MCF 10A (cell line): ENCODE measurements at regions not wholly inside any gene's neighbourhood (a gene's known extent, or its start where the extent isn't known, plus 50 kb on each side); places are given as distances from the start of the nearest gene placed in this dataset.

Source experiments
- BruUV-seq: library from RNA; stranded (reverse); fragments of 400-500 nt; replicated peaks from 2 replicates; lab custom pipeline; 2021; lab: Mats Ljungman, UMichigan
- CTCF ChIA-PET: fragments of 300-600 bp; sonication (Branson Sonifier 250); formaldehyde crosslinking; extraction: SDS; loops from one replicate; lab custom pipeline; 2021; ENCODE audit warnings: antibody characterized with exemption, inconsistent platforms; lab: Yijun Ruan, JAX
- POLR2A ChIA-PET: fragments of 300-600, 350-650 bp; sonication (Branson Sonifier 250); formaldehyde crosslinking; extraction: SDS; loops from one replicate; lab custom pipeline; 2020; ENCODE audit warnings: antibody characterized with exemption, inconsistent platforms; lab: Yijun Ruan, JAX
- DNase-seq: peaks from one replicate; pipeline ENCODE4 v3.0.0-alpha.2; 2018; ENCODE audit not compliant: unreplicated experiment
- H3K27ac Mint-ChIP-seq: one replicate; pipeline ENCODE4 v1.8.0; 2022; ENCODE audit warnings: mild to moderate bottlenecking, low read depth, mixed read lengths; ENCODE audit not compliant: unreplicated experiment
- H3K27me3 Mint-ChIP-seq: one replicate; pipeline ENCODE4 v1.8.0; 2022; ENCODE audit warnings: mixed read lengths; ENCODE audit not compliant: insufficient read depth, unreplicated experiment
- H3K36me3 Mint-ChIP-seq: one replicate; pipeline ENCODE4 v1.8.0; 2022; ENCODE audit warnings: mild to moderate bottlenecking, moderate library complexity, mixed read lengths; ENCODE audit not compliant: insufficient read depth, unreplicated experiment
- H3K4me1 Mint-ChIP-seq: one replicate; pipeline ENCODE4 v1.8.0; 2022; ENCODE audit warnings: mixed read lengths; ENCODE audit not compliant: insufficient read depth, unreplicated experiment
- H3K4me3 Mint-ChIP-seq: one replicate; pipeline ENCODE4 v1.8.0; 2022; ENCODE audit warnings: mild to moderate bottlenecking, moderate library complexity, mixed read lengths; ENCODE audit not compliant: unreplicated experiment
- H3K9me3 Mint-ChIP-seq: one replicate; pipeline ENCODE4 v1.8.0; 2022; ENCODE audit warnings: mixed read lengths; ENCODE audit not compliant: unreplicated experiment
- CTCF ChIP-seq: fragments of 200-600 bp; IDR thresholded peaks from one replicate; pipeline ENCODE4 v1.8.0; 2022; ENCODE audit warnings: antibody characterized with exemption, mild to moderate bottlenecking; ENCODE audit not compliant: unreplicated experiment
- intact Hi-C: fragments of 100-400 bp; cut with micrococcal nuclease; formaldehyde crosslinking; loops from 2 replicates; pipeline ENCODE4 v1.14.1; 2022

GRCh38 chr2:129239141-129239540 is 740.3 kb upstream of the RAB6C start:
- Mint-ChIP-seq H3K4me3 (no peak overlapping the region), H3K36me3 (no peaks in the 10 kb centered on the region), H3K9me3 (no peaks in the 10 kb centered on the region), H3K27ac (no peak overlapping the region), H3K4me1 (peaks cover 7% of the 10 kb centered on the region), H3K27me3 (no peaks in the 10 kb centered on the region)
- no peak for DNase-seq
- no TSS peak for BruUV-seq
- TF ChIP-seq CTCF = no peak
- ChIA-PET CTCF (no interaction called here), POLR2A (interaction anchor here (0.6 kb wide), 1 partner anchor 77 kb away, joined by 3 read pairs; no protein-coding TSS in a partner anchor)
- intact Hi-C loops = no loop called here

GRCh38 chr2:129240061-129240460 is 739.4 kb upstream of the RAB6C start:
- Mint-ChIP-seq H3K36me3 (no peaks in the 10 kb centered on the region), H3K9me3 (no peaks in the 10 kb centered on the region), H3K4me3 (no peak overlapping the region), H3K4me1 (peaks cover 7% of the 10 kb centered on the region), H3K27me3 (no peaks in the 10 kb centered on the region), H3K27ac (no peak overlapping the region)
- CTCF ChIA-PET = no interaction called here
- intact Hi-C loops = no loop called here
- no TSS peak for BruUV-seq
- POLR2A ChIA-PET = no interaction called here
- no peak for DNase-seq
- no peak for TF ChIP-seq CTCF

GRCh38 chr2:129242269-129242668 is 737.2 kb upstream of the RAB6C start:
- intact Hi-C loops = no loop called here
- no peak for TF ChIP-seq CTCF
- no peak for DNase-seq
- BruUV-seq = no TSS peak
- ChIA-PET CTCF (no interaction called here), POLR2A (no interaction called here)
- Mint-ChIP-seq H3K27me3 (no peaks in the 10 kb centered on the region), H3K27ac (no peak overlapping the region), H3K4me3 (no peak overlapping the region), H3K36me3 (no peaks in the 10 kb centered on the region), H3K9me3 (no peaks in the 10 kb centered on the region), H3K4me1 (peaks cover 7% of the 10 kb centered on the region)

GRCh38 chr2:129247751-129248150 is 731.7 kb upstream of the RAB6C start:
- CTCF ChIA-PET = no interaction called here
- Mint-ChIP-seq H3K4me3 (no peak overlapping the region), H3K27me3 (no peaks in the 10 kb centered on the region), H3K4me1 (peaks cover 7% of the 10 kb centered on the region), H3K27ac (no peak overlapping the region), H3K9me3 (no peaks in the 10 kb centered on the region), H3K36me3 (no peaks in the 10 kb centered on the region)
- TF ChIP-seq CTCF = no peak
- POLR2A ChIA-PET = interaction anchor here (0.6 to 1.1 kb wide), 4 partner anchors 67 to 849 kb away, joined by 3 read pairs; no protein-coding TSS in a partner anchor
- intact Hi-C loops = no loop called here
- no TSS peak for BruUV-seq
- DNase-seq = no peak
